ENCODE measurements at regions not wholly inside any gene's neighbourhood (a gene's known extent, or its start where the extent isn't known, plus 50 kb on each side); places are given as distances from the start of the nearest gene placed in this dataset.

GRCh38 chr14:95818581-95818980, 58.1 kb upstream of the TUNAR start:
- H3K4me3 ChIP-seq = no peak overlapping the region
- intact Hi-C loops (cut with DNase I; ENCODE audit: low total_unique reads) = no loop called here
- TF ChIP-seq POLR2A (IDR thresholded peaks at IDR 0.05) = no peak
- TF ChIP-seq, protein P1, sequence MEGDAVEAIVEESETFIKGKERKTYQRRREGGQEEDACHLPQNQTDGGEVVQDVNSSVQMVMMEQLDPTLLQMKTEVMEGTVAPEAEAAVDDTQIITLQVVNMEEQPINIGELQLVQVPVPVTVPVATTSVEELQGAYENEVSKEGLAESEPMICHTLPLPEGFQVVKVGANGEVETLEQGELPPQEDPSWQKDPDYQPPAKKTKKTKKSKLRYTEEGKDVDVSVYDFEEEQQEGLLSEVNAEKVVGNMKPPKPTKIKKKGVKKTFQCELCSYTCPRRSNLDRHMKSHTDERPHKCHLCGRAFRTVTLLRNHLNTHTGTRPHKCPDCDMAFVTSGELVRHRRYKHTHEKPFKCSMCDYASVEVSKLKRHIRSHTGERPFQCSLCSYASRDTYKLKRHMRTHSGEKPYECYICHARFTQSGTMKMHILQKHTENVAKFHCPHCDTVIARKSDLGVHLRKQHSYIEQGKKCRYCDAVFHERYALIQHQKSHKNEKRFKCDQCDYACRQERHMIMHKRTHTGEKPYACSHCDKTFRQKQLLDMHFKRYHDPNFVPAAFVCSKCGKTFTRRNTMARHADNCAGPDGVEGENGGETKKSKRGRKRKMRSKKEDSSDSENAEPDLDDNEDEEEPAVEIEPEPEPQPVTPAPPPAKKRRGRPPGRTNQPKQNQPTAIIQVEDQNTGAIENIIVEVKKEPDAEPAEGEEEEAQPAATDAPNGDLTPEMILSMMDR (IDR thresholded peaks at IDR 0.05) = no peak
- DNase-seq = no peak
- H3K4me1 ChIP-seq = no peaks in the 10 kb centered on the region
- no peaks in the 10 kb centered on the region for H3K36me3 ChIP-seq (ENCODE audit: low read depth, missing control alignments)
- H3K9me3 ChIP-seq = no peaks in the 10 kb centered on the region
- WGBS, 2 donors = 78 to 87% methylated on average over 4 to 5 of the region's 5 CpGs
- H3K27ac ChIP-seq = no peak overlapping the region
- no peaks in the 10 kb centered on the region for H3K27me3 ChIP-seq

DNA sequence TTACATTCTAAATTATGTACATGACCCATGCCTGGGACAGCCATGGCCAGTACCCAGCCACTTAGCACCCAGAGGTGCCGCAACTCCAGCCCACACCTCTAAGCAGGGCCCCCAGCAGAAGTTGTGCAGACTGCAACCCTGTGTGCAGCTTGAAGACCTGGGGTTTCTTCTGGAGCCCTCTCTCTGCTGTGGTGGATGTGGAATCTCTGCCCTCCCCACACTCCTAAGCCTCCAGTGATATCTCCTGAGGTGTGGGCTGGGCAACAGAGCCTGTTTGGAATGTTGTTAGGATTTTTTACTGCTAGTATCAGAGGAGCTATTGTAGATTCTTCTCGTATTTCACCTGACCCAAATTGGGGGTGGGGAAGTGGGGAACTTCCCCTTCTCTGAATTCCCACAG, 59.4 kb upstream of the TUNAR start:
- Histone ChIP-seq H3K4me3 (no peak overlapping the region), H3K9me3 (no peaks in the 10 kb centered on the region), H3K4me1 (no peaks in the 10 kb centered on the region), H3K27ac (no peak overlapping the region), H3K27me3 (no peaks in the 10 kb centered on the region), H3K36me3 (ENCODE audit: low read depth, missing control alignments) (no peaks in the 10 kb centered on the region)
- intact Hi-C loops (cut with DNase I; ENCODE audit: low total_unique reads) = no loop called here
- no peak for DNase-seq
- 35 to 66% methylated on average over 1 to 2 of the region's 2 CpGs for WGBS, 2 donors
- TF ChIP-seq, protein P1 (IDR thresholded peaks at IDR 0.05) = no peak
- TF ChIP-seq POLR2A (IDR thresholded peaks at IDR 0.05) = no peak

DNA sequence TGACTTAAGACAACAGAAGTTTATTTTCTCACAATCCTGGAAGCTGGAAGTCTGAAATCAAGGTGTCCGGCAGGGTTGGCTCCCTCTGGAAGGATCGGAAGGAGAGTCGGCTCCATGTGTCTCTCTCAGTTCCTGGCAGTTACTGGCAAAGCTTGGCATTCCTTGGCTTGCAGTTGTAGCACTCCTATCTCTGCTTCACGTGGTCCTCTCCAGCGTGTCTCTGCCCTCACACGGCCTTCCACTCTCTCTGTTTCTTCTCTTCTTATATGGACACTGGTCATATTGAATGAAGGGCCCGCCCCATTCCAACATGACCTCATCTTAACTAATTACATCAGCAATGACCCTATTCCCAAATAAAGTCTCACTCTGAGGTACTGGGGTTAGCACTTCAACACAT, 60.1 kb upstream of the TUNAR start:
- H3K27me3 ChIP-seq = no peaks in the 10 kb centered on the region
- no peaks in the 10 kb centered on the region for H3K36me3 ChIP-seq (ENCODE audit: low read depth, missing control alignments)
- 40 to 60% methylated on average over 7 of the region's 7 CpGs for WGBS, 2 donors

GRCh38 chr14:95815226-95815690, 61.4 kb upstream of the TUNAR start:
- no peak overlapping the region for H3K27ac ChIP-seq
- intact Hi-C loops (cut with DNase I; ENCODE audit: low total_unique reads) = no loop called here
- DNase-seq = no peak
- TF ChIP-seq, protein P1 (IDR thresholded peaks at IDR 0.05) = no peak
- no peak for TF ChIP-seq POLR2A (IDR thresholded peaks at IDR 0.05)
- H3K27me3 ChIP-seq = no peaks in the 10 kb centered on the region
- no peaks in the 10 kb centered on the region for H3K9me3 ChIP-seq
- no peaks in the 10 kb centered on the region for H3K36me3 ChIP-seq (ENCODE audit: low read depth, missing control alignments)
- H3K4me3 ChIP-seq = no peak overlapping the region
- H3K4me1 ChIP-seq = no peaks in the 10 kb centered on the region
- 53 to 62% methylated on average over 11 of the region's 11 CpGs for WGBS, 2 donors

More for the DNA sequence above, 60.1 kb upstream of the TUNAR start:
- H3K9me3 ChIP-seq = no peaks in the 10 kb centered on the region
- H3K4me3 ChIP-seq = no peak overlapping the region
- no peak overlapping the region for H3K27ac ChIP-seq
- TF ChIP-seq POLR2A (IDR thresholded peaks at IDR 0.05) = no peak
- TF ChIP-seq, protein P1 (IDR thresholded peaks at IDR 0.05) = no peak
- H3K4me1 ChIP-seq = no peaks in the 10 kb centered on the region
- no peak for DNase-seq
- intact Hi-C loops (cut with DNase I; ENCODE audit: low total_unique reads) = no loop called here

Data from testis (tissue), 2 donors.